WTC11 (cell line): ENCODE measurements at regions not wholly inside any gene's neighbourhood (a gene's known extent, or its start where the extent isn't known, plus 50 kb on each side); places are given as distances from the start of the nearest gene placed in this dataset.

Experiments used
- ATAC-seq: fragments of 200-7000 bp; cut with Tn5 transposase; 2 replicates; pipeline ENCODE4 v1.10.0; 2021; ENCODE audit warnings: mild to moderate bottlenecking, moderate library complexity
- CTCF ChIA-PET: fragments of 300-600 bp; sonication (Branson Sonifier 250); formaldehyde crosslinking; loops from one replicate; lab custom pipeline; 2021; ENCODE audit warnings: antibody characterized with exemption; lab: Charles Lee
- POLR2A ChIA-PET: fragments of 350-600 bp; sonication (Branson Sonifier 250); formaldehyde crosslinking; loops from one replicate; lab custom pipeline; 2021; ENCODE audit warnings: antibody characterized with exemption; lab: Charles Lee
- DNase-seq: peaks from one replicate; pipeline ENCODE4 v3.0.0; 2021; ENCODE audit warnings: low spot score
- H3K27ac Mint-ChIP-seq: 2 replicates; pipeline ENCODE4 v1.8.0; 2021; ENCODE audit warnings: mixed read lengths
- H3K27me3 Mint-ChIP-seq: 2 replicates; pipeline ENCODE4 v1.8.0; 2021; ENCODE audit warnings: low read depth, mild to moderate bottlenecking, moderate library complexity, mixed read lengths
- H3K36me3 Mint-ChIP-seq: 2 replicates; pipeline ENCODE4 v1.8.0; 2021; ENCODE audit warnings: mixed read lengths
- H3K4me1 Mint-ChIP-seq: 2 replicates; pipeline ENCODE4 v1.8.0; 2022; ENCODE audit warnings: mixed read lengths
- H3K4me3 Mint-ChIP-seq: 2 replicates; pipeline ENCODE4 v1.8.0; 2021; ENCODE audit warnings: mild to moderate bottlenecking, moderate library complexity, mixed read lengths
- H3K9me3 Mint-ChIP-seq: 2 replicates; pipeline ENCODE4 v1.8.0; 2021; ENCODE audit warnings: mixed read lengths
- ATF2 ChIP-seq: sonication (generic); formaldehyde crosslinking; IDR thresholded peaks from 2 replicates; pipeline ENCODE4 v1.8.1; 2022; ENCODE audit warnings: low read depth, missing genetic modification reagents, borderline replicate concordance
- ATF3 ChIP-seq: sonication (generic); formaldehyde crosslinking; conservative IDR thresholded peaks from 2 replicates; pipeline ENCODE4 v1.8.1; 2022; ENCODE audit warnings: mild to moderate bottlenecking, missing genetic modification reagents
- CBFB ChIP-seq: sonication (generic); formaldehyde crosslinking; IDR thresholded peaks from 2 replicates; pipeline ENCODE4 v1.8.1; 2022; ENCODE audit warnings: mild to moderate bottlenecking, low read depth, missing genetic modification reagents
- E2F1 ChIP-seq: sonication (generic); formaldehyde crosslinking; IDR thresholded peaks from 2 replicates; pipeline ENCODE4 v1.8.0; 2022; ENCODE audit warnings: mild to moderate bottlenecking, missing genetic modification reagents
- E2F5 ChIP-seq: sonication (generic); formaldehyde crosslinking; IDR thresholded peaks from 2 replicates; pipeline ENCODE4 v1.8.1; 2022; ENCODE audit warnings: mild to moderate bottlenecking, moderate library complexity, missing genetic modification reagents
- EMX1 ChIP-seq: fragments of 250-450 bp; sonication (Bioruptor Pico); IDR thresholded peaks from 2 replicates; pipeline ENCODE4 v1.8.0; 2021; ENCODE audit warnings: mild to moderate bottlenecking
- ESRRA ChIP-seq: sonication (generic); formaldehyde crosslinking; IDR thresholded peaks from 2 replicates; pipeline ENCODE4 v1.8.1; 2022; ENCODE audit warnings: mild to moderate bottlenecking, missing genetic modification reagents, borderline replicate concordance
- FOXP4 ChIP-seq: sonication (generic); formaldehyde crosslinking; IDR thresholded peaks from 2 replicates; pipeline ENCODE4 v1.8.0; 2022; ENCODE audit warnings: mild to moderate bottlenecking, missing genetic modification reagents
- GTF2I ChIP-seq: fragments of 250-450 bp; sonication (Bioruptor Pico); conservative IDR thresholded peaks from 2 replicates; pipeline ENCODE4 v1.4.0; 2021; ENCODE audit warnings: mild to moderate bottlenecking
- IRF1 ChIP-seq: sonication (generic); formaldehyde crosslinking; IDR thresholded peaks from 2 replicates; pipeline ENCODE4 v1.8.0; 2023; ENCODE audit warnings: missing genetic modification reagents
- MAX ChIP-seq: sonication (generic); formaldehyde crosslinking; IDR thresholded peaks from 2 replicates; pipeline ENCODE4 v1.8.0; 2022; ENCODE audit warnings: mild to moderate bottlenecking, missing genetic modification reagents
- MYBL2 ChIP-seq: sonication (generic); formaldehyde crosslinking; IDR thresholded peaks from 2 replicates; pipeline ENCODE4 v1.8.1; 2023; ENCODE audit warnings: mild to moderate bottlenecking, moderate library complexity, missing genetic modification reagents
- NR2C2 ChIP-seq: sonication (generic); formaldehyde crosslinking; IDR thresholded peaks from 2 replicates; pipeline ENCODE4 v1.8.0; 2022; ENCODE audit warnings: mild to moderate bottlenecking, missing genetic modification reagents
- NR3C1 ChIP-seq: sonication (generic); formaldehyde crosslinking; conservative IDR thresholded peaks from 2 replicates; pipeline ENCODE4 v1.8.1; 2023; ENCODE audit warnings: low read depth, mild to moderate bottlenecking, missing genetic modification reagents
- SOX15 ChIP-seq: fragments of 250-450 bp; sonication (Bioruptor Pico); IDR thresholded peaks from 2 replicates; pipeline ENCODE4 v1.9.0; 2021; ENCODE audit warnings: mild to moderate bottlenecking
- SP1 ChIP-seq: sonication (generic); formaldehyde crosslinking; conservative IDR thresholded peaks from 2 replicates; pipeline ENCODE4 v1.8.1; 2022; ENCODE audit warnings: missing genetic modification reagents
- TEAD1 ChIP-seq: sonication (generic); formaldehyde crosslinking; IDR thresholded peaks from 2 replicates; pipeline ENCODE4 v1.8.0; 2022; ENCODE audit warnings: mild to moderate bottlenecking, missing genetic modification reagents
- TP53 ChIP-seq: sonication (generic); formaldehyde crosslinking; IDR thresholded peaks from 2 replicates; pipeline ENCODE4 v1.8.1; 2023; ENCODE audit warnings: mild to moderate bottlenecking, missing genetic modification reagents
- USF2 ChIP-seq: sonication (generic); formaldehyde crosslinking; IDR thresholded peaks from 2 replicates; pipeline ENCODE4 v1.8.1; 2023; ENCODE audit warnings: mild to moderate bottlenecking, missing genetic modification reagents, moderate library complexity
- ZBTB43 ChIP-seq: sonication (generic); formaldehyde crosslinking; IDR thresholded peaks from 2 replicates; pipeline ENCODE4 v1.8.1; 2023; ENCODE audit warnings: mild to moderate bottlenecking, missing genetic modification reagents
- ZNF416 ChIP-seq: fragments of 250-450 bp; sonication (Bioruptor Pico); IDR thresholded peaks from 2 replicates; pipeline ENCODE4 v1.9.0; 2021; ENCODE audit warnings: mild to moderate bottlenecking, inconsistent platforms

- ATAC-seq = no peak
- TF ChIP-seq GTF2I (CRISPR knock-in tag) = no peak
- no peak for TF ChIP-seq MYBL2 (CRISPR knock-in tag)
- TF ChIP-seq E2F5 (CRISPR knock-in tag) = no peak
- TF ChIP-seq FOXP4 (CRISPR knock-in tag) = no peak
- TF ChIP-seq CBFB (CRISPR knock-in tag) = no peak
- no peak for TF ChIP-seq USF2 (CRISPR knock-in tag)
- no peak for TF ChIP-seq MAX
- TF ChIP-seq TEAD1 (CRISPR knock-in tag) = no peak
- no peak for TF ChIP-seq NR3C1
- TF ChIP-seq ZBTB43 (CRISPR knock-in tag) = no peak
- TF ChIP-seq E2F1 (CRISPR knock-in tag) = no peak
- no peak for DNase-seq
Observed at GRCh38 chr4:154010371-154010770, 221.5 kb upstream of the SFRP2 start.

GRCh38 chr4:154009788-154010187 is 220.9 kb upstream of the SFRP2 start:
- ATAC-seq = no peak
- H3K4me3 Mint-ChIP-seq = no peak overlapping the region
- no peak for TF ChIP-seq TP53 (CRISPR knock-in tag)
- TF ChIP-seq SOX15 (CRISPR knock-in tag) = no peak
- TF ChIP-seq NR3C1 = no peak
- TF ChIP-seq EMX1 = no peak
- TF ChIP-seq ZNF416 = no peak
- no peak for TF ChIP-seq E2F1 (CRISPR knock-in tag)
- no peak for TF ChIP-seq ESRRA
- no peak for TF ChIP-seq ATF3 (CRISPR knock-in tag)
- no peak for TF ChIP-seq ATF2 (CRISPR knock-in tag)
- no peak for TF ChIP-seq SP1 (CRISPR knock-in tag)
- no peak for TF ChIP-seq TEAD1 (CRISPR knock-in tag)
- no peak for TF ChIP-seq IRF1
- no peak for TF ChIP-seq NR2C2 (CRISPR knock-in tag)
- ChIA-PET CTCF (interaction anchor here (1.0 to 2.9 kb wide), 2 partner anchors 40 to 218 kb away, joined by 3 to 13 read pairs; no protein-coding TSS in a partner anchor), POLR2A (no interaction called here)
- no peak for DNase-seq
- H3K9me3 Mint-ChIP-seq = peaks cover 15% of the 10 kb centered on the region
- H3K4me1 Mint-ChIP-seq = peaks cover 13% of the 10 kb centered on the region
- H3K27ac Mint-ChIP-seq = no peak overlapping the region
- H3K27me3 Mint-ChIP-seq = peaks cover 8% of the 10 kb centered on the region; the same call in 1 of the 2 replicates
- no peaks in the 10 kb centered on the region for H3K36me3 Mint-ChIP-seq

More at GRCh38 chr4:154010371-154010770, 221.5 kb upstream of the SFRP2 start:
- H3K9me3 Mint-ChIP-seq = peaks cover 15% of the 10 kb centered on the region
- H3K4me3 Mint-ChIP-seq = no peak overlapping the region
- POLR2A ChIA-PET = no interaction called here
- H3K27me3 Mint-ChIP-seq = peaks cover 8% of the 10 kb centered on the region; the same call in 1 of the 2 replicates
- H3K27ac Mint-ChIP-seq = no peak overlapping the region
- no peaks in the 10 kb centered on the region for H3K36me3 Mint-ChIP-seq
- CTCF ChIA-PET = interaction anchor here (1.0 to 2.9 kb wide), 2 partner anchors 39 to 218 kb away, joined by 3 to 13 read pairs; no protein-coding TSS in a partner anchor
- H3K4me1 Mint-ChIP-seq = peaks cover 13% of the 10 kb centered on the region
